ENCODE measurements at regions not wholly inside any gene's neighbourhood (a gene's known extent, or its start where the extent isn't known, plus 50 kb on each side); places are given as distances from the start of the nearest gene placed in this dataset.

DNA sequence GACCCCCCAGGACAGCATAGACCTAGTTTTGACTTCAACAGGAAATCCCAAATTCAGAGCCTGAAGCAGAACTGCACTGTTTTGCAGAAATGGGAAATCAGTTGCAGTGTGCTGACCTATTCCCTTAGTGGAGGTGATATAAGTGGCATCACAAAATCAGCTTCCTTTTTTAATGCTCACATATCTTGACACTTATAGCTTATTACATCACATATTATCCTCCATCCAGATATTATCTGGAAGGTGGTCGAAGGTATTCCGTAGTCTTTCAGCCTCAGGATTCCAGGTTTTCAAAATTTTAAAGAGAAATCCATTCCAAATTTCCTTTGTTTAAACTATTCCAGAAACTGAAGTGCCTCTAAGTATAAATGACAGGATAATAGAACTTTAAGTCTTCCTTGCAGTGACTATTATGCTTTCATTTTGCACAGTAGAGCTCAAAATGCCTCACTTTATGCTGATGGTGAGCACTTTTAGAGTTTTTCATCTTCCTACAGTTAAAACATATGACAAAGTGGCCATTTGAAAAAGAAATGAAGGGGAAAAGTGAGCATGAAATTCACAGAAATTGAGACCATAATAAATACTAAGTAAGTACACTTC is 106.4 kb upstream of the DPYD start:
- no peak overlapping the region for H3K4me3 ChIP-seq (ENCODE audit: low read depth, poor library complexity, severe bottlenecking)
- WGBS, 2 donors, result 91% methylated on average over 2 of the region's 2 CpGs
- intact Hi-C loops (cut with DNase I; ENCODE audit: low total_unique reads), result no loop called here
- TF ChIP-seq POLR2A (IDR thresholded peaks at IDR 0.05), result no peak
- TF ChIP-seq, protein P1, sequence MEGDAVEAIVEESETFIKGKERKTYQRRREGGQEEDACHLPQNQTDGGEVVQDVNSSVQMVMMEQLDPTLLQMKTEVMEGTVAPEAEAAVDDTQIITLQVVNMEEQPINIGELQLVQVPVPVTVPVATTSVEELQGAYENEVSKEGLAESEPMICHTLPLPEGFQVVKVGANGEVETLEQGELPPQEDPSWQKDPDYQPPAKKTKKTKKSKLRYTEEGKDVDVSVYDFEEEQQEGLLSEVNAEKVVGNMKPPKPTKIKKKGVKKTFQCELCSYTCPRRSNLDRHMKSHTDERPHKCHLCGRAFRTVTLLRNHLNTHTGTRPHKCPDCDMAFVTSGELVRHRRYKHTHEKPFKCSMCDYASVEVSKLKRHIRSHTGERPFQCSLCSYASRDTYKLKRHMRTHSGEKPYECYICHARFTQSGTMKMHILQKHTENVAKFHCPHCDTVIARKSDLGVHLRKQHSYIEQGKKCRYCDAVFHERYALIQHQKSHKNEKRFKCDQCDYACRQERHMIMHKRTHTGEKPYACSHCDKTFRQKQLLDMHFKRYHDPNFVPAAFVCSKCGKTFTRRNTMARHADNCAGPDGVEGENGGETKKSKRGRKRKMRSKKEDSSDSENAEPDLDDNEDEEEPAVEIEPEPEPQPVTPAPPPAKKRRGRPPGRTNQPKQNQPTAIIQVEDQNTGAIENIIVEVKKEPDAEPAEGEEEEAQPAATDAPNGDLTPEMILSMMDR (IDR thresholded peaks at IDR 0.05), result no peak
- no peak for DNase-seq (ENCODE audit: low spot score in 2 of 2)

- DNase-seq (ENCODE audit: low spot score in 2 of 2), result no peak
- WGBS, 2 donors, result 77 to 87% methylated on average over 3 of the region's 3 CpGs
- TF ChIP-seq, protein P1 (IDR thresholded peaks at IDR 0.05), result no peak
- no peak for TF ChIP-seq POLR2A (IDR thresholded peaks at IDR 0.05)
- H3K4me3 ChIP-seq (ENCODE audit: low read depth, poor library complexity, severe bottlenecking), result no peak overlapping the region
- intact Hi-C loops (cut with DNase I; ENCODE audit: low total_unique reads), result no loop called here
Measured at GRCh38 chr1:98025858-98026257, 105.0 kb upstream of the DPYD start.

DNA sequence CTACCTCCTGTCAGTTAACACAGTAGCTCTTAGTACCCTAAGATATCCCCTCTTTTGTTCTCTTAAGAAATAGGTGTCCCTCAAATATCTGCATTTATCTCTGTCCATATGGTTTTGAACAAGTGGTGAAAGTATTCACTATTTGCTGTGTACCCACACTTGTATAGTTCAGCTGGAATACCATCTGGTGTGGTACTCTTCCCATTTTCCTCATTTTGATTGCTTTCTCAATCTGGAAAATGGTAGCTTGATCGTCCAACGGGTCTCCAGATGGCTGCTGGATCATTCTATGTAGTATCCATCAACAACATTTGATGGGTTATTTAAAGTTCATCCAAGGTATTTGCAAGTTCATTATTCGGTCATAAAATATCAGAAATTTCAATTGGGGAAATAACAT is 100.3 kb upstream of the DPYD start:
- TF ChIP-seq POLR2A (IDR thresholded peaks at IDR 0.05), result no peak
- TF ChIP-seq, protein P1 (IDR thresholded peaks at IDR 0.05), result no peak
- intact Hi-C loops (cut with DNase I; ENCODE audit: low total_unique reads), result no loop called here
- no peak for DNase-seq (ENCODE audit: low spot score in 2 of 2)
- WGBS, 2 donors, result 83 to 84% methylated on average over 3 of the region's 3 CpGs
- no peak overlapping the region for H3K4me3 ChIP-seq (ENCODE audit: low read depth, poor library complexity, severe bottlenecking)

DNA sequence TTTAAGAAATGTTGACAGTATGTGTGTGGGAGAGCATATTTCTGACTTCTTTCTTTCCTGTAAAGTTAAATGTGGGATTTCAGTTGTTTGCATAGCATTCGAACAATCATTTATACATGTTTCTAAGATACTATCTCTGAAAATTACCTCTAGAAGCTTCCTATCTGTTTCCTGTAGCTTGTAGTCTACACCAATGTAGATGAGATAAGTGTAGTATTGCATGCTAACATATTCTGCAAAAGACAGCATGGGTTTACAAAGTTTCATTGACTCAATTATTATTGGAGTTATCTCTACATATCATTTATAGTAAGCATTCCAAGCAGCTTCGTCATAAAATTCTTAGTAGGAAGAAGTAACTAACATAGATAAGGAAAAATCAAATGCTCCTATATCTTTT is 98.9 kb upstream of the DPYD start:
- no peak overlapping the region for H3K4me3 ChIP-seq (ENCODE audit: low read depth, poor library complexity, severe bottlenecking)
- 70 to 78% methylated on average over 2 of the region's 2 CpGs for WGBS, 2 donors
- intact Hi-C loops (cut with DNase I; ENCODE audit: low total_unique reads), result no loop called here
- no peak for TF ChIP-seq POLR2A (IDR thresholded peaks at IDR 0.05)
- TF ChIP-seq, protein P1 (IDR thresholded peaks at IDR 0.05), result no peak
- no peak for DNase-seq (ENCODE audit: low spot score in 2 of 2)

- DNase-seq (ENCODE audit: low spot score in 2 of 2), result no peak
- intact Hi-C loops (cut with DNase I; ENCODE audit: low total_unique reads), result no loop called here
- 66 to 82% methylated on average over 2 of the region's 2 CpGs for WGBS, 2 donors
- no peak overlapping the region for H3K4me3 ChIP-seq (ENCODE audit: low read depth, poor library complexity, severe bottlenecking)
- TF ChIP-seq, protein P1 (IDR thresholded peaks at IDR 0.05), result no peak
- TF ChIP-seq POLR2A (IDR thresholded peaks at IDR 0.05), result no peak
Measured at GRCh38 chr1:98018074-98018473, 97.2 kb upstream of the DPYD start.

GRCh38 chr1:98017184-98017583 is 96.3 kb upstream of the DPYD start:
- DNase-seq (ENCODE audit: low spot score in 2 of 2), result no peak
- TF ChIP-seq, protein P1 (IDR thresholded peaks at IDR 0.05), result no peak
- TF ChIP-seq POLR2A (IDR thresholded peaks at IDR 0.05), result no peak
- no peak overlapping the region for H3K4me3 ChIP-seq (ENCODE audit: low read depth, poor library complexity, severe bottlenecking)
- intact Hi-C loops (cut with DNase I; ENCODE audit: low total_unique reads), result no loop called here
